ENCODE measurements at regions not wholly inside any gene's neighbourhood (a gene's known extent, or its start where the extent isn't known, plus 50 kb on each side); places are given as distances from the start of the nearest gene placed in this dataset.

- no peak for DNase-seq
Measured at GRCh38 chr5:158397278-158397677, 538.3 kb upstream of the CLINT1 start.

- no peak for DNase-seq
Measured at GRCh38 chr5:158394102-158394501, 535.2 kb upstream of the CLINT1 start.

- DNase-seq: no peak
Measured at GRCh38 chr5:158393457-158393856, 534.5 kb upstream of the CLINT1 start.

- no peak for DNase-seq
Measured at GRCh38 chr5:158392753-158393152, 533.8 kb upstream of the CLINT1 start.

GRCh38 chr5:158390577-158390976 lies 531.6 kb upstream of the CLINT1 start:
- DNase-seq: no peak

- DNase-seq: no peak
Measured at GRCh38 chr5:158389786-158390185, 530.8 kb upstream of the CLINT1 start.

- no peak for DNase-seq
Measured at GRCh38 chr5:158388021-158388420, 529.1 kb upstream of the CLINT1 start.

- DNase-seq: no peak
Measured at GRCh38 chr5:158387499-158387898, 528.6 kb upstream of the CLINT1 start.

GRCh38 chr5:158385982-158386381 lies 527.0 kb upstream of the CLINT1 start:
- no peak for DNase-seq

- DNase-seq: peak; percentile 28
Measured at GRCh38 chr5:158384535-158385481, 525.9 kb upstream of the CLINT1 start.

- DNase-seq: no peak
Measured at GRCh38 chr5:158383486-158383885, 524.5 kb upstream of the CLINT1 start.

- DNase-seq: peak; percentile 27
Measured at GRCh38 chr5:158382473-158382872, 523.5 kb upstream of the CLINT1 start.

GRCh38 chr5:158381614-158382160 lies 522.7 kb upstream of the CLINT1 start:
- DNase-seq: no peak

GRCh38 chr5:158380661-158381060 lies 521.7 kb upstream of the CLINT1 start:
- no peak for DNase-seq

- no peak for DNase-seq
Measured at GRCh38 chr5:158378931-158379330, 520.0 kb upstream of the CLINT1 start.

GRCh38 chr5:158376679-158377078 lies 517.7 kb upstream of the CLINT1 start:
- DNase-seq: no peak

- DNase-seq: no peak
Measured at GRCh38 chr5:158375531-158375930, 516.6 kb upstream of the CLINT1 start.

- DNase-seq: no peak
Measured at GRCh38 chr5:158373608-158374395, 514.9 kb upstream of the CLINT1 start.

- DNase-seq: no peak
Measured at GRCh38 chr5:158369241-158369640, 510.3 kb upstream of the CLINT1 start.

GRCh38 chr5:158368686-158369085 lies 509.7 kb upstream of the CLINT1 start:
- no peak for DNase-seq

GRCh38 chr5:158364367-158364766 lies 505.4 kb upstream of the CLINT1 start:
- DNase-seq: no peak

- DNase-seq: no peak
Measured at GRCh38 chr5:158354958-158355357, 496.0 kb upstream of the CLINT1 start.

- no peak for DNase-seq
Measured at GRCh38 chr5:158351485-158352125, 492.7 kb upstream of the CLINT1 start.

Data from 8988T (cell line).